Adipocyte (in vitro differentiated cells): ENCODE measurements at regions not wholly inside any gene's neighbourhood (a gene's known extent, or its start where the extent isn't known, plus 50 kb on each side); places are given as distances from the start of the nearest gene placed in this dataset.
"Not testable (repeated sequence)": the region's sequence is repeated elsewhere in the genome, so short reads cannot be mapped to it uniquely, and the experiment has no call there.

Experiments
- DNase-seq: peaks from one replicate; pipeline ENCODE4 v3.0.0-alpha.2; 2015; ENCODE audit warnings: low read depth
- H3K27me3 ChIP-seq: replicated peaks from 2 replicates; pipeline ENCODE4 v1.7.0; 2013; ENCODE audit warnings: mild to moderate bottlenecking, low read length, moderate library complexity; ENCODE audit not compliant: control insufficient read depth, insufficient read depth
- H3K36me3 ChIP-seq: 2 replicates; pipeline ENCODE4 v1.7.0; 2013; ENCODE audit warnings: low read length, mild to moderate bottlenecking, moderate library complexity; ENCODE audit not compliant: control insufficient read depth, insufficient read depth, severe bottlenecking
- H3K4me1 ChIP-seq: 2 replicates; pipeline ENCODE4 v1.7.0; 2013; ENCODE audit warnings: mild to moderate bottlenecking, low read length, moderate library complexity; ENCODE audit not compliant: control insufficient read depth, insufficient read depth
- H3K4me3 ChIP-seq: 2 replicates; pipeline ENCODE4 v1.7.0; 2013; ENCODE audit warnings: mild to moderate bottlenecking, low read length, moderate library complexity
- H3K9ac ChIP-seq: 2 replicates; pipeline ENCODE4 v1.7.0; 2013; ENCODE audit warnings: mild to moderate bottlenecking, low read length, moderate library complexity
- H3K9me3 ChIP-seq: 2 replicates; pipeline ENCODE4 v1.7.0; 2013; ENCODE audit warnings: mild to moderate bottlenecking, low read length, moderate library complexity; ENCODE audit not compliant: control insufficient read depth

DNA sequence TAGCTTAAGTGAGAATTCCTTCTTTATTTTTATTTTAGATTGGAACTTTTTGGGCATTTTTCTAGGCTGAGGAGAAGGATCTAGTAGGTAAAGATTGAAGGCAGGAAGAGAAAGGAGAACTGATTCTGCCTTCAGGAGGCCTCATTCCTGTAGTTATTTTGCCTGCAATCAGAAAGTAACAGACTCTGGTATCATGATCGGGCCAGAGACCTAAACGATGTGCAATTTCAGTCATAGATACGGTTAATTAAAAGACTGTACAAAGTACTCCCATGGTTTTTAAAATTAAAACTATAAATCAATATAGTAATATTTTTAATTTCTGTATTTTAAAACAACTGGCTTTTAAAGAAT is 54.7 kb upstream of the NOTCH2NLA start:
- not testable (repeated sequence) for H3K36me3 ChIP-seq

GRCh38 chr1:146282807-146283526 is 54.1 kb upstream of the NOTCH2NLA start:
- not testable (repeated sequence) for H3K4me3 ChIP-seq, H3K36me3 ChIP-seq, H3K4me1 ChIP-seq, H3K9me3 ChIP-seq, H3K9ac ChIP-seq, H3K27me3 ChIP-seq, DNase-seq

More for the DNA sequence above, 54.7 kb upstream of the NOTCH2NLA start:
- H3K27me3 ChIP-seq, H3K9me3 ChIP-seq, DNase-seq, H3K4me1 ChIP-seq, H3K4me3 ChIP-seq, H3K9ac ChIP-seq: not testable (repeated sequence)

- not testable (repeated sequence) for H3K27me3 ChIP-seq, H3K36me3 ChIP-seq, H3K9ac ChIP-seq, DNase-seq, H3K9me3 ChIP-seq, H3K4me3 ChIP-seq, H3K4me1 ChIP-seq
These were observed 52.7 kb upstream of the NOTCH2NLA start for GRCh38 chr1:146281522-146281921.

- not testable (repeated sequence) for DNase-seq, H3K36me3 ChIP-seq, H3K9ac ChIP-seq, H3K27me3 ChIP-seq, H3K4me3 ChIP-seq, H3K4me1 ChIP-seq, H3K9me3 ChIP-seq
These were observed 49.9 kb upstream of the NOTCH2NLA start for GRCh38 chr1:146278758-146279157.
